Fibroblast of the aortic adventitia (primary cell): ENCODE measurements at regions not wholly inside any gene's neighbourhood (a gene's known extent, or its start where the extent isn't known, plus 50 kb on each side); places are given as distances from the start of the nearest gene placed in this dataset.
"Not testable (repeated sequence)": the region's sequence is repeated elsewhere in the genome, so short reads cannot be mapped to it uniquely, and the experiment has no call there.

ENCODE experiments used
- DNase-seq: peaks from one replicate; pipeline ENCODE4 v3.0.0-alpha.2; 2010; ENCODE audit warnings: low read depth
- H3K4me3 ChIP-seq: 2 replicates; pipeline ENCODE4 v1.5.1; 2011; ENCODE audit warnings: low read depth, mild to moderate bottlenecking, control low read depth, low read length, moderate library complexity
- CTCF ChIP-seq: IDR thresholded peaks from 2 replicates; pipeline ENCODE4 v1.5.1; 2011; ENCODE audit warnings: mild to moderate bottlenecking, low read length, control low read depth, inconsistent platforms; ENCODE audit not compliant: insufficient read depth

GRCh38 chr12:68479896-68480291, 130.8 kb upstream of the RAP1B start:
- no peak overlapping the region for H3K4me3 ChIP-seq
- no peak for DNase-seq
- no peak for TF ChIP-seq CTCF

- no peak for DNase-seq
- no peak for TF ChIP-seq CTCF
- no peak overlapping the region for H3K4me3 ChIP-seq
These were observed 130.2 kb upstream of the RAP1B start for GRCh38 chr12:68480526-68480925.

- no peak for DNase-seq
- TF ChIP-seq CTCF, result no peak
- H3K4me3 ChIP-seq, result no peak overlapping the region
These were observed 129.3 kb upstream of the RAP1B start for GRCh38 chr12:68481181-68481941.

GRCh38 chr12:68482014-68482413, 128.7 kb upstream of the RAP1B start:
- no peak overlapping the region for H3K4me3 ChIP-seq
- DNase-seq, result no peak
- no peak for TF ChIP-seq CTCF

GRCh38 chr12:68482660-68483059, 128.0 kb upstream of the RAP1B start:
- TF ChIP-seq CTCF, result no peak
- H3K4me3 ChIP-seq, result no peak overlapping the region
- DNase-seq, result no peak

GRCh38 chr12:68483592-68484383, 126.9 kb upstream of the RAP1B start:
- DNase-seq, result peak; percentile 35
- H3K4me3 ChIP-seq, result no peak overlapping the region
- TF ChIP-seq CTCF, result no peak

GRCh38 chr12:68484578-68484977, 126.1 kb upstream of the RAP1B start:
- not testable (repeated sequence) for DNase-seq, H3K4me3 ChIP-seq

- not testable (repeated sequence) for H3K4me3 ChIP-seq, DNase-seq
These were observed 124.2 kb upstream of the RAP1B start for GRCh38 chr12:68486449-68486848.
